Endodermal cell (in vitro differentiated cells): ENCODE measurements at regions not wholly inside any gene's neighbourhood (a gene's known extent, or its start where the extent isn't known, plus 50 kb on each side); places are given as distances from the start of the nearest gene placed in this dataset.

Experiments
- DNase-seq: peaks from one replicate; pipeline ENCODE4 v3.0.0-alpha.2; 2017
- H3K27ac ChIP-seq: 2 replicates; pipeline ENCODE4 v1.5.1; 2013; ENCODE audit warnings: mild to moderate bottlenecking, low read depth, low read length, moderate library complexity
- H3K27me3 ChIP-seq: 2 replicates; pipeline ENCODE4 v1.6.1; 2013; ENCODE audit warnings: mild to moderate bottlenecking, low read length, moderate library complexity; ENCODE audit not compliant: insufficient read depth, control insufficient read depth, poor library complexity, severe bottlenecking
- H3K36me3 ChIP-seq: 2 replicates; pipeline ENCODE4 v1.7.0; 2013; ENCODE audit warnings: mild to moderate bottlenecking, low read length, moderate library complexity; ENCODE audit not compliant: control insufficient read depth, insufficient read depth
- H3K4me1 ChIP-seq: one replicate; pipeline ENCODE4 v1.7.0; 2013; ENCODE audit warnings: low read length; ENCODE audit not compliant: control insufficient read depth, insufficient read depth
- H3K4me3 ChIP-seq: 2 replicates; pipeline ENCODE4 v1.5.1; 2013; ENCODE audit warnings: mild to moderate bottlenecking, low read length, moderate library complexity
- H3K9ac ChIP-seq: 2 replicates; pipeline ENCODE4 v1.6.1; 2013; ENCODE audit warnings: mild to moderate bottlenecking, low read length, moderate library complexity; ENCODE audit not compliant: poor library complexity, severe bottlenecking; ENCODE audit errors: extremely low read depth
- H3K9me3 ChIP-seq: 2 replicates; pipeline ENCODE4 v1.6.1; 2013; ENCODE audit warnings: mild to moderate bottlenecking, low read length, moderate library complexity; ENCODE audit not compliant: control insufficient read depth
- H3K27ac Mint-ChIP-seq: 2 replicates; pipeline ENCODE4 v1.8.0; 2020; ENCODE audit warnings: mixed read lengths
- H3K27me3 Mint-ChIP-seq: 2 replicates; pipeline ENCODE4 v1.8.0; 2021; ENCODE audit warnings: mild to moderate bottlenecking, mixed read lengths; ENCODE audit not compliant: insufficient read depth
- H3K36me3 Mint-ChIP-seq: 2 replicates; pipeline ENCODE4 v1.8.0; 2020; ENCODE audit warnings: low read depth, mixed read lengths
- H3K4me1 Mint-ChIP-seq: 2 replicates; pipeline ENCODE4 v1.8.0; 2020; ENCODE audit warnings: mixed read lengths
- H3K4me3 Mint-ChIP-seq: 2 replicates; pipeline ENCODE4 v1.8.0; 2020; ENCODE audit warnings: mild to moderate bottlenecking, moderate library complexity, mixed read lengths
- H3K9me3 Mint-ChIP-seq: 2 replicates; pipeline ENCODE4 v1.8.0; 2020; ENCODE audit warnings: mild to moderate bottlenecking, mixed read lengths
- WGBS, 2 experiments: methylation state at CpG; one replicate each; pipeline versions ENCODE4 v1.1.5 to v1.1.7; 2013; ENCODE audit warnings: missing lambda C conversion rate in 2 of 2, mixed read lengths in 1 of 2; ENCODE audit not compliant: insufficient coverage in 1 of 2, insufficient read length in 1 of 2; 5-methylcytosine and 5-hydroxymethylcytosine counted together
- TF ChIP-seq, protein P1 (sequence below): fragments of 200-600 bp; sonication (generic); conservative IDR thresholded peaks from 2 replicates; pipeline ENCODE4 v1.5.0; 2021; ENCODE audit warnings: antibody characterized with exemption, mild to moderate bottlenecking

DNA sequence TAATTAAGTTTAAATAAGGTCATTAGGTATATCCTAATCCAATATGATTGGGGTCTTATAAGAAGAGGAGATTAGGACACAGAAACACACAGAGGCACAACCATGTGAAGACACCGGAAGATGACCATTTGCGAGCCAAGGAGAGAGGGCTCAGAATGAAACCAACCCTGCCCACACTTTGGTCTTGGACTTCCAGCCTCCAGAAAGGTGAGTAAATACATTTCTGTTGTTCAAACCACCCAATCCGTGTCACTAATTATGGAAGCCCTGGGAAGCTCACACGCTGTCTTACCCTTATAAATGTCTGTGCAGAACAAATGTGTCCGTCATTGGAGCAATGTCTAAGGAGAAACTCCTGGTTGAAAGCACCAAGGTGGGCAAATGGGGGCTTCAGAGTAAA is 95.0 kb downstream of the IYD start:
- no peaks in the 10 kb centered on the region for H3K27me3 Mint-ChIP-seq
- no peak for DNase-seq
- no peak overlapping the region for H3K9ac ChIP-seq
- no peaks in the 10 kb centered on the region for H3K9me3 Mint-ChIP-seq
- H3K27ac Mint-ChIP-seq: no peak overlapping the region
- no peaks in the 10 kb centered on the region for H3K27me3 ChIP-seq
- H3K27ac ChIP-seq: no peak overlapping the region
- no peaks in the 10 kb centered on the region for H3K9me3 ChIP-seq
- 91 to 100% methylated on average over 3 to 5 of the region's 5 CpGs for WGBS, 2 experiments
- TF ChIP-seq, protein P1, sequence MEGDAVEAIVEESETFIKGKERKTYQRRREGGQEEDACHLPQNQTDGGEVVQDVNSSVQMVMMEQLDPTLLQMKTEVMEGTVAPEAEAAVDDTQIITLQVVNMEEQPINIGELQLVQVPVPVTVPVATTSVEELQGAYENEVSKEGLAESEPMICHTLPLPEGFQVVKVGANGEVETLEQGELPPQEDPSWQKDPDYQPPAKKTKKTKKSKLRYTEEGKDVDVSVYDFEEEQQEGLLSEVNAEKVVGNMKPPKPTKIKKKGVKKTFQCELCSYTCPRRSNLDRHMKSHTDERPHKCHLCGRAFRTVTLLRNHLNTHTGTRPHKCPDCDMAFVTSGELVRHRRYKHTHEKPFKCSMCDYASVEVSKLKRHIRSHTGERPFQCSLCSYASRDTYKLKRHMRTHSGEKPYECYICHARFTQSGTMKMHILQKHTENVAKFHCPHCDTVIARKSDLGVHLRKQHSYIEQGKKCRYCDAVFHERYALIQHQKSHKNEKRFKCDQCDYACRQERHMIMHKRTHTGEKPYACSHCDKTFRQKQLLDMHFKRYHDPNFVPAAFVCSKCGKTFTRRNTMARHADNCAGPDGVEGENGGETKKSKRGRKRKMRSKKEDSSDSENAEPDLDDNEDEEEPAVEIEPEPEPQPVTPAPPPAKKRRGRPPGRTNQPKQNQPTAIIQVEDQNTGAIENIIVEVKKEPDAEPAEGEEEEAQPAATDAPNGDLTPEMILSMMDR: no peak
- no peaks in the 10 kb centered on the region for H3K36me3 Mint-ChIP-seq
- H3K4me1 Mint-ChIP-seq: no peaks in the 10 kb centered on the region
- no peaks in the 10 kb centered on the region for H3K4me1 ChIP-seq
- no peaks in the 10 kb centered on the region for H3K36me3 ChIP-seq
- H3K4me3 ChIP-seq: no peak overlapping the region
- H3K4me3 Mint-ChIP-seq: no peak overlapping the region

DNA sequence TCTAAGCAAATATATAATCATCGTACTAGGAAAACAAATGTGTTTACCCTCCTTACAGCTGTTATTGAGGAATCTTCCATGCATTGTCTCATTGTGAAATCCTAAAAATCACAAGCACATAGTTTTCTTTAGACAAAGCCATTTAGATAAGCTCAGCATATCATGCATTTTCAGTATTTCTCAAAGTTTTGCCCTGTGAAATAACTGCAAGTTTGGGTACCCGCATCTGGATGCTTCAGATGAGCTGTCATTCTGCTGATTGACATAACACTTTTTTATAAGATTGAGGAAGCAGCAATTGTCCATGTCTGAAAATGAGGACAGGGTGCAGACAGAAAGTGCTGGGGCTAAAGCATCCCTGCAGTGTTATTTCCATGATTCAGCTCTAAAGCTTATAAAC is 96.2 kb downstream of the IYD start:
- Mint-ChIP-seq H3K4me3 (no peak overlapping the region), H3K4me1 (no peaks in the 10 kb centered on the region), H3K27me3 (no peaks in the 10 kb centered on the region), H3K27ac (no peak overlapping the region), H3K36me3 (no peaks in the 10 kb centered on the region), H3K9me3 (no peaks in the 10 kb centered on the region)
- Histone ChIP-seq H3K4me1 (no peaks in the 10 kb centered on the region), H3K4me3 (no peak overlapping the region), H3K27me3 (no peaks in the 10 kb centered on the region), H3K27ac (no peak overlapping the region), H3K9me3 (no peaks in the 10 kb centered on the region), H3K9ac (no peak overlapping the region), H3K36me3 (no peaks in the 10 kb centered on the region)
- TF ChIP-seq, protein P1: no peak
- 84 to 96% methylated on average over 2 of the region's 2 CpGs for WGBS, 2 experiments
- no peak for DNase-seq

DNA sequence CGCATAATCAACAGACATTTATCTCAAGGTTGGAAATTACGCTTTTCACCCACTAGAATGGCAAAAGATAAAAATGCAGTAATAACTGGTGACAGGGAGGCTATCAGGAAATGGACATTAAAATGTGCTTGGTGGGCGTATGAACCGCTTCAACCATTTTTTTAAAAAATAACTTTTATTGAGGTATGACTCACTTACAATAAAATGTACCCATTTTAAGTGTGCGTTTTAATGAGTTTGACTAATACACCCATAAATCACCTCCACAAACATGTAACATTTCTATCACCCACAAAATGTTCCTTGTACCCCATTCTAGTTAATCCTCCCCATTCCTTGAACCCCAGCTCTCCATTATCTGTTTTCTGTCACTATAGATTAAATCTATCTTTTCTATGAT is 96.8 kb downstream of the IYD start:
- no peaks in the 10 kb centered on the region for H3K9me3 Mint-ChIP-seq
- 86 to 88% methylated on average over 1 to 4 of the region's 5 CpGs for WGBS, 2 experiments

More for the DNA sequence above, 96.8 kb downstream of the IYD start:
- TF ChIP-seq, protein P1: no peak
- Histone ChIP-seq H3K4me1 (no peaks in the 10 kb centered on the region), H3K36me3 (no peaks in the 10 kb centered on the region), H3K27me3 (no peaks in the 10 kb centered on the region), H3K9ac (no peak overlapping the region), H3K9me3 (no peaks in the 10 kb centered on the region), H3K4me3 (no peak overlapping the region), H3K27ac (no peak overlapping the region)
- H3K4me3 Mint-ChIP-seq: no peak overlapping the region
- H3K27me3 Mint-ChIP-seq: no peaks in the 10 kb centered on the region
- DNase-seq: no peak
- H3K27ac Mint-ChIP-seq: no peak overlapping the region
- H3K4me1 Mint-ChIP-seq: no peaks in the 10 kb centered on the region
- no peaks in the 10 kb centered on the region for H3K36me3 Mint-ChIP-seq
